IMR-90 (cell line): ENCODE measurements at regions not wholly inside any gene's neighbourhood (a gene's known extent, or its start where the extent isn't known, plus 50 kb on each side); places are given as distances from the start of the nearest gene placed in this dataset.

Source experiments
- ATAC-seq: fragments of 200-7000 bp; cut with Tn5 transposase; 2 replicates; pipeline ENCODE4 v1.9.1; 2020; ENCODE audit warnings: low read depth, mild to moderate bottlenecking, moderate library complexity
- BruUV-seq: library from RNA; stranded (reverse); fragments of 400-500 nt; replicated peaks from 2 replicates; lab custom pipeline; 2021; lab: Mats Ljungman, UMichigan
- CTCF ChIA-PET: fragments of 300-600 bp; formaldehyde crosslinking; extraction: SDS; loops from one replicate; lab custom pipeline; 2021; ENCODE audit warnings: antibody characterized with exemption; lab: Yijun Ruan, JAX
- POLR2A ChIA-PET: fragments of 300-600 bp; sonication (Branson Sonifier 250); formaldehyde crosslinking; loops from one replicate; lab custom pipeline; 2022; ENCODE audit warnings: antibody characterized with exemption; ENCODE audit not compliant: unreplicated experiment; lab: Charles Lee
- DNase-seq: peaks from one replicate; pipeline ENCODE4 v3.0.0; 2013
- H2AFZ ChIP-seq: replicated peaks from 2 replicates; pipeline ENCODE3; 2013; ENCODE audit warnings: low read length, mild to moderate bottlenecking; ENCODE audit not compliant: poor library complexity
- H2AK5ac ChIP-seq: 2 replicates; pipeline ENCODE4 v1.6.1; 2013; ENCODE audit warnings: low read depth, low read length, inconsistent platforms
- H2AK9ac ChIP-seq: replicated peaks from 2 replicates; pipeline ENCODE3; 2013; ENCODE audit warnings: mild to moderate bottlenecking, low read depth, low read length, moderate library complexity; ENCODE audit not compliant: poor library complexity
- H2BK120ac ChIP-seq: 2 replicates; pipeline ENCODE4 v1.6.1; 2013; ENCODE audit warnings: low read depth, low read length, inconsistent platforms
- H2BK15ac ChIP-seq: 3 replicates; pipeline ENCODE4 v1.6.1; 2013; ENCODE audit warnings: low read depth, low read length, inconsistent platforms
- H2BK20ac ChIP-seq: 2 replicates; pipeline ENCODE4 v1.6.1; 2013; ENCODE audit warnings: low read depth, mild to moderate bottlenecking, inconsistent platforms, low read length, moderate library complexity
- H2BK5ac ChIP-seq: 2 replicates; pipeline ENCODE4 v1.6.1; 2013; ENCODE audit warnings: mild to moderate bottlenecking, low read depth, low read length, inconsistent platforms; ENCODE audit not compliant: poor library complexity, severe bottlenecking
- H3K14ac ChIP-seq: replicated peaks from 2 replicates; pipeline ENCODE4 v1.6.1; 2013; ENCODE audit warnings: low read depth, low read length, inconsistent platforms
- H3K18ac ChIP-seq: 2 replicates; pipeline ENCODE4 v1.6.1; 2013; ENCODE audit warnings: low read depth, low read length, control low read depth
- H3K23ac ChIP-seq: 2 replicates; pipeline ENCODE4 v1.6.1; 2013; ENCODE audit warnings: low read depth, low read length, inconsistent platforms
- H3K27ac ChIP-seq: 2 replicates; pipeline ENCODE4 v1.5.1; 2013; ENCODE audit warnings: mild to moderate bottlenecking, control low read depth, low read length; ENCODE audit not compliant: insufficient read depth
- H3K27me3 ChIP-seq: 2 replicates; pipeline ENCODE4 v1.6.1; 2013; ENCODE audit warnings: low read length; ENCODE audit not compliant: control insufficient read depth, insufficient read depth
- H3K36me3 ChIP-seq: 2 replicates; pipeline ENCODE4 v1.6.1; 2013; ENCODE audit warnings: low read length, mixed read lengths; ENCODE audit not compliant: control insufficient read depth, insufficient read depth
- H3K4ac ChIP-seq: 2 replicates; pipeline ENCODE4 v1.6.1; 2013; ENCODE audit warnings: low read depth, low read length, inconsistent platforms
- H3K4me1 ChIP-seq: 2 replicates; pipeline ENCODE4 v1.6.1; 2013; ENCODE audit warnings: low read length, mixed read lengths; ENCODE audit not compliant: control insufficient read depth, insufficient read depth
- H3K4me2 ChIP-seq: 2 replicates; pipeline ENCODE4 v1.6.1; 2013; ENCODE audit warnings: low read depth, mild to moderate bottlenecking, control low read depth, low read length, moderate library complexity
- H3K4me3 ChIP-seq: 2 replicates; pipeline ENCODE4 v1.5.1; 2013; ENCODE audit warnings: low read depth, mild to moderate bottlenecking, control low read depth, low read length, moderate library complexity; ENCODE audit not compliant: insufficient read depth
- H3K56ac ChIP-seq: 2 replicates; pipeline ENCODE4 v1.6.1; 2013; ENCODE audit warnings: low read length, inconsistent platforms; ENCODE audit not compliant: insufficient read depth; ENCODE audit errors: extremely low read depth
- H3K79me1 ChIP-seq, 2 experiments: 2 replicates each; pipeline ENCODE4 v1.6.1; 2013; ENCODE audit warnings: low read length in 2 of 2, inconsistent platforms in 1 of 2, low read depth in 1 of 2
- H3K9ac ChIP-seq: 2 replicates; pipeline ENCODE4 v1.6.1; 2013; ENCODE audit warnings: low read depth, low read length, control low read depth
- H3K9me1 ChIP-seq: 2 replicates; pipeline ENCODE4 v1.6.1; 2013; ENCODE audit warnings: low read length, inconsistent platforms; ENCODE audit not compliant: insufficient read depth
- H3K9me3 ChIP-seq: 2 replicates; pipeline ENCODE4 v1.6.1; 2013; ENCODE audit warnings: low read length; ENCODE audit not compliant: control insufficient read depth, insufficient read depth
- H4K20me1 ChIP-seq: 2 replicates; pipeline ENCODE4 v1.6.1; 2013; ENCODE audit warnings: low read length, inconsistent platforms; ENCODE audit not compliant: insufficient read depth
- H4K5ac ChIP-seq: 2 replicates; pipeline ENCODE4 v1.6.1; 2013; ENCODE audit warnings: mild to moderate bottlenecking, low read depth, low read length, control low read depth
- H4K8ac ChIP-seq, 2 experiments: 2 replicates each; pipeline ENCODE4 v1.6.1; 2013; ENCODE audit warnings: low read depth in 2 of 2, low read length in 2 of 2, control low read depth in 1 of 2, inconsistent platforms in 1 of 2
- H4K91ac ChIP-seq: 2 replicates; pipeline ENCODE4 v1.6.1; 2013; ENCODE audit warnings: low read depth, low read length, inconsistent platforms; ENCODE audit not compliant: insufficient read depth
- CHD1 ChIP-seq: IDR thresholded peaks from 2 replicates; pipeline ENCODE4 v1.6.1; 2012; ENCODE audit warnings: low read depth, low read length, improper control_type of control experiment
- CTCF ChIP-seq: conservative IDR thresholded peaks from 2 replicates; pipeline ENCODE4 v1.5.1; 2012; ENCODE audit warnings: mild to moderate bottlenecking, low read depth, low read length, improper control_type of control experiment
- ELK1 ChIP-seq: fragments of 150-350 bp; IDR thresholded peaks from 2 replicates; pipeline ENCODE4 v1.6.1; 2016; ENCODE audit warnings: low read depth, mild to moderate bottlenecking, low read length, moderate library complexity, borderline replicate concordance
- USF2 ChIP-seq: fragments of 150-350 bp; IDR thresholded peaks from 2 replicates; pipeline ENCODE4 v1.6.1; 2017; ENCODE audit warnings: mild to moderate bottlenecking, antibody characterized with exemption, low read length, low read depth
- dilution Hi-C: fragments of 300-500 bp; cut with HindIII; formaldehyde crosslinking; loops from one replicate; pipeline ENCODE4 v1.14.3; 2018; ENCODE audit warnings: low sequenced_read_pairs; ENCODE audit not compliant: unreplicated experiment
- in situ Hi-C: fragments of 300-500 bp; cut with MboI; formaldehyde crosslinking; loops from 3 replicates; pipeline ENCODE4 v1.14.3; 2019; ENCODE audit warnings: low sequenced_read_pairs, inconsistent platforms, mixed read lengths
- intact Hi-C: fragments of 100-400 bp; cut with micrococcal nuclease; formaldehyde crosslinking; loops from 2 replicates; pipeline ENCODE4 v1.10.0; 2022

- in situ Hi-C loops, result no loop called here
- Histone ChIP-seq H2BK120ac (no peak overlapping the region), H4K91ac (no peak overlapping the region), H2AK9ac (no peak overlapping the region), H2BK20ac (no peak overlapping the region), H3K4me3 (no peak overlapping the region), H3K23ac (no peak overlapping the region), H2AK5ac (no peak overlapping the region), H3K27me3 (no peaks in the 10 kb centered on the region), H3K36me3 (no peaks in the 10 kb centered on the region), H3K14ac (no peak overlapping the region), H3K79me1 (no peaks in the 10 kb centered on the region), H2BK5ac (no peak overlapping the region), H2BK15ac (no peak overlapping the region), H4K8ac (no peak overlapping the region), H3K9ac (no peak overlapping the region), H2AFZ (no peak overlapping the region), H3K4ac (no peak overlapping the region), H3K9me1 (no peaks in the 10 kb centered on the region), H4K20me1 (no peaks in the 10 kb centered on the region), H3K18ac (no peak overlapping the region), H3K9me3 (no peaks in the 10 kb centered on the region), H4K5ac (no peak overlapping the region), H3K4me1 (no peaks in the 10 kb centered on the region), H3K4me2 (no peak overlapping the region), H3K27ac (no peak overlapping the region), H3K56ac (no peak overlapping the region)
- intact Hi-C loops, result no loop called here
- ChIA-PET CTCF (no interaction called here), POLR2A (no interaction called here)
- no TSS peak for BruUV-seq
- dilution Hi-C loops, result no loop called here
- no peak for ATAC-seq
- TF ChIP-seq CHD1 (no peak), USF2 (no peak), ELK1 (no peak), CTCF (no peak)
- no peak for DNase-seq
These were observed 161.3 kb upstream of the USP38 start for GRCh38 chr4:143023239-143023918.
